GDM1 (cell line): ENCODE measurements at regions not wholly inside any gene's neighbourhood (a gene's known extent, or its start where the extent isn't known, plus 50 kb on each side); places are given as distances from the start of the nearest gene placed in this dataset.
A peak's percentile ranks its signal among the peaks of the same experiment; 100 is the strongest.

Source experiments
- DNase-seq: peaks from one replicate; lab custom pipeline; 2025; lab: John Stamatoyannopoulos, UW

DNA sequence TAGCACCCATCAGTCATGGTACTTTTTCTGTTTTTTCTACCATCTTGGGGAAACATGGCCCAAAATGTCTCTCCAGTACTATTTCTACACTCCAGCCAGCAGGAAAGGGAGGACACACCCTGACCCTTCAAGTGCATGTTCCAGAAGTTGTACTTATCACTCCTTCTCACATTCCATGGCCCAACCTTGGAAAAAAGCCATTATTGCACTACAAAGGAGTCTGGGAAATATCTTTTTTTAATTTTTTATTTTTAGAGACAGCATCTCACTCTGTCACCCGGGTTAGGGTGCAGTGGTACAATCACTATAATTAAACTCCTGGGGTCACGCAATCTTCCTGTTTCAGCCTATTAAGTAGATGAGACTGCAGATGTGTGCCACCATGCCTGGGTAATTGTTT lies 100.0 kb upstream of the PPP2R3A start:
- no peak for DNase-seq

DNA sequence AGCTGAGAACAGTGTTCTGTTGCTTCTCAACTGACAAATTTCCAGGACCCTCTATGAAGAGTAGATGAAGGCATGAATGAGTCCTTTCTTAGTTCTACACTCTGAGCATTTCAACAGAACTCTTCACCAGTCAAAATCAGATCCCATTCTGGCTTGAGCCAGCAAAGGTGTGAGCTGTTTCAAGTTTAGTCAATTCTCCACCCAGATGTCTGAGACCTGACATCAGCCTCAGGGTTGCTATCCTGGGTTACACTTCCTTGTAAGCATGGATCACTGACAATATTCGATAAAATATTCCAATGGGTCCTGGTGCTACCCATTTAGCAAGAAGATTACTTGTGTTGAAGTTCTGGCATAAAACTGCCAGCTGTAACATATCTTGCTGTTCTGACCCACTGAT lies 97.6 kb upstream of the PPP2R3A start:
- no peak for DNase-seq

DNA sequence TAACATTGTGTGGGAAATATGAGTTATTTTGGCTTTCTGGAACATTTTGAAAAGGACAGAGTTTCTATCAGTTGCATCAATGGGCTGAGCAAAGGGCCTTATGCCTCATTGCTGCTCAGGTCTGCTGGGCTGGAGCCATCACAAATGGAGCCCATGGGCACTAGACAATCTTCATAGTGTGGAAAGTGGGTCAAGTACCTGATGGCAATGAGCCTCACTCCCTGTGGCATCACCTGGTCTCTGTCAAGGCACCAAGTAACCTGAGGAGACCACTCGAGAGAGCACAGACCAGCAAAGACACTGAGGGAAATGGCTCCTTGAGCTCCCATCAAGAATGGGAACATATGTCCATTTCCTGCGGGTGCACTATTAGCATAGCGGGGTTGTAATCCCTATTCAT lies 96.7 kb upstream of the PPP2R3A start:
- no peak for DNase-seq

DNA sequence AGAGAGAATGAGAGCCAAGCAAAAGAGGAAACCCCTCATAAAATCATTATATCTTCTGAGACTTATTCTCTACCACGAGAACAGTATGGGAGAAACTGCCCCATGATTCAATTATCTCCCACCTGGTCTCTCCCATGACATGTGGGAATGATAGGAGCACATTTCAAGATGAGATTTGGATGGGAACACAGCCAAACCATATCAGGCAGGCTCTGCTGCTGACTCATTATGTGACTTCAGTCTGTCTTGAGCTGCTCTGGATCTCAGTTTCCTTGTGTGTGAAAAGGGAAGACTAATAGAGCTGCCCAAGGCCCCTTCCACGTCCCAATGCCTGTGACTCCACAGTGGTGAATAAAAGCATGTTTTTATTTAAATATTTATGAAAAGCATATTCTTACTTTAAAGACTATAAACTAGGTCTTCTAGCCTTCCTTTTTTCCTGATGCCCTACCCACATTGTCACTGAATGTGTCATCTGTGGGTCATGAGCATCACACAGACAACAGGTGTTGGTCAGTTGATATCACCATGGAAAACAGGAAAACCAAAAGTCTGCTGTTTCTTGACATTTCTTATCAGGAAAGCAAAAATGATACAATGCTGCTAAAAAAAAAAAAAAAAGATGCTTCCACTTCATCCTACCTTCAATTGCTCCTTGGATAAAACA lies 96.0 kb upstream of the PPP2R3A start:
- no peak for DNase-seq

DNA sequence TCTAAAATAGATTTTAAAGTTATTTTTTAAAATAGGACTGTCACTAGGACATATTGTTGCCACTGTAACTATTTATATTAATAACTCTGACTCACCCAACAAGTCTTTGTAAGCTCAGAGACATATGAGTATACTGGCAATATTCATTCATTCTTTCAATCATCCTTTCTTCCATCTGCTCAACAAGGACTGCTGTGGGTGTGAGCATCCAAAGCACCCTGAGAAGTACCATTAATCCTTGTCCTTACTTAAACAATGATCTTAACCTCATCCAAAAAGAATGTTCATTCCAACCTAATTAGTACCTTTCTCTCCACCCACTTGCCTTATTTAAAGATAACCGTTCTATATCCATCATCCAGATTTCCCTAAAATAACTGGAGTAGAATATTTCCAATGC lies 94.2 kb upstream of the PPP2R3A start:
- DNase-seq = no peak

DNA sequence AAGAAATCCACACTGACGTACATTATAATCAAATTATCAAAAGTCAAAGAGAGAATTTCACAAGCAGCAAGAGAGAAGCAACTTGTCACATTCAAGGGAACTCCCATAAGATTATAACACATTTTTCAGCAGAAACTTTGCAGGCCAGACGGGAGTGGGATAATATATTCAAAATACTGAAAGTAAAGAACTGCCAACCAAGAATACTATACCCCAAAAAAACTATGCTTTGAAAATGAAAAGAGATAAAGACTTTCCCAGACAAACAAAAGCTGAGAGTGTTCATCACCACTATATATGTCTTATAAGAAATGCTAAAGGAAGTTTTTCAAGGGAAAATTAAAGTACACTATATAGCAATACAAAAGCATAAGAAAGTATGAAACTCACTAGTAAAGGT lies 91.5 kb upstream of the PPP2R3A start:
- DNase-seq = no peak

DNA sequence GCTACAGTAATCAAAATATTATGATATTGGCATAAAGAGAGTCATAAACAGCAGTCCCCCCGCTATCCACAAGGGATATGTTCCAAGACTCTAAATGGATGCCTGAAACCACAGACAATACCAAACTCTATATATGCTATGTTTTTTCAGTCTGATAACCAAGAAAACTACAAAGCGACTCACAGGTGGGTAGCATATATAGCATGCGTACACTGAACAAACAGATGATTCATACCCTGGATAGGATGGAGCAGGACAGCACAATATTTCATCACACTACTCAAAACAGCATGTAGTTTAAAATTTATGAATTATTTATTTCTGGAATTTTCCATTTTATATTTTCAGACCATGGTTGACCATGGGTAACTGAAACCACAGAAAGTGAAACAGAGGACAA lies 87.0 kb upstream of the PPP2R3A start:
- DNase-seq = no peak

DNA sequence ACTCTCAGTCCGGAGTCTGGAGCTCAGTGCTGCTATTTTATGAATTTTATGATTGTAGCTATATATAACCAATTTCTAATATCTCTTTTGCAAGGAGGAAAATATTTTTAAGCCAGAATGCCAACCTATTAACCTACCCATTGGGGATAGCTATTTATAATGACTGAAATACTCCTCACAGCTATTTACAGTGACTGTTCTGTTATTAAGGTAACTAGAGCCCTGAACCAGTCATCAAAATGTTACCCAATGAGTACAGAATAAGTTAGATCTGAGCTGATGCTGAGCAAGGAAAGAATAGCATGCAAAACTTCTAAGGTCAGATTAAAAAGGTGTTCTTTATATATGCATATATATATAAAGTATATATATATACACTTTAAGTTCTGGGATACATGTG lies 79.6 kb upstream of the PPP2R3A start:
- DNase-seq = no peak

DNA sequence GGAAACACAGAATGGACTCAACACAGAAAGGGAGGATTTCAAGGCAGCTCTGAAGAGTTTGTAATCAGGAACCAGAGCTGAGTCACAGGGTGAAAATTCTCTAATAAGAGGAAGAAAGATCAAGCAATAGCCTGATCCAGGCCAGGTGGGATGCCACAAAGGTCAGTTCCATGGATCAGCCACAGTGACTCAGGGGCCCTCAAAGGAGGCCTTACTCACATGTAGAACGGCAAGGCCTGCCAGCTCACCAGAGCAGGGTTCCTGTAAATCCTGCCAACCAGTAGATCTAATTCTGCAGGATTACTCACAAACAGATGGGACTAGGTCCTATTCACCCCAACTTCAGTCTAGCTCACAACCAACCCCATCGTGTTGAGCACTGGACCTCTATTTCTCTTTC lies 78.3 kb upstream of the PPP2R3A start:
- DNase-seq = no peak

DNA sequence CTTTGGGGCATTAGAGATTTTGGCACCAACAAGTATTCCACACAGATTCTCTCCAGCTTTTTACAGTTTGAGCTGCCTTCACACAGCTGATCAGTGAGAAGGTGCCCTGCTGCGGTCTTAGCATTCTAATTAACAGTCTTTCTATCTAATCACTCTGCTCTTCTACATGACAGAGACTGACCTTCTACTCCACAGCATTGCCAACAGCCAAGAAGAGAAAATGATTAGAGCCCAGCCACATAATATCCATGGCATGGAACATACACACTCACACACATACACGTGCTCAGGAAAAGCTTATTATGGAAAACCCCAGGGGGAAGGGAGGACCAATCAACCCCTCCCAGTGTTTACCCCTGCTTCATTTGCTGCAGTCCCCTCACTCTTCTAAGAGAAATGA lies 76.1 kb upstream of the PPP2R3A start:
- no peak for DNase-seq

DNA sequence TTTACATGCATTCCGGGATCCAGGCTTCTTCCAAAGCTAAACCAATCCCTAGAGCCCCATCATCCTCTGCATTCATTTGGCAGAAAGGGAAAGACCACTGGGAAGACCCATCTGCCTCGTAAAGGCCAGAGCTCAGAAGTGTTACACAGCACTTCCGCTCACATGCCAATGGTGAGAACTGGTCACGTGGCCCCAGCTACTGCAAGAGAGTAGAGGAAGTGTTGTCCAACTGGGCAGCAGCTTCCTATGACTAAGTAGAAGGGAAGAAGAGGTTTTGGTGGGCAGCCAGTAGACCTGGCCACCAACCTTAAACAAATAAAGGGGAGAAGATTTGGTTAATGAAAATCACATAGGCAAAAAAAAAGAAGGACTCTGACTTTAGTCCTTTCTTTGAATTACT lies 74.4 kb upstream of the PPP2R3A start:
- DNase-seq = no peak

DNA sequence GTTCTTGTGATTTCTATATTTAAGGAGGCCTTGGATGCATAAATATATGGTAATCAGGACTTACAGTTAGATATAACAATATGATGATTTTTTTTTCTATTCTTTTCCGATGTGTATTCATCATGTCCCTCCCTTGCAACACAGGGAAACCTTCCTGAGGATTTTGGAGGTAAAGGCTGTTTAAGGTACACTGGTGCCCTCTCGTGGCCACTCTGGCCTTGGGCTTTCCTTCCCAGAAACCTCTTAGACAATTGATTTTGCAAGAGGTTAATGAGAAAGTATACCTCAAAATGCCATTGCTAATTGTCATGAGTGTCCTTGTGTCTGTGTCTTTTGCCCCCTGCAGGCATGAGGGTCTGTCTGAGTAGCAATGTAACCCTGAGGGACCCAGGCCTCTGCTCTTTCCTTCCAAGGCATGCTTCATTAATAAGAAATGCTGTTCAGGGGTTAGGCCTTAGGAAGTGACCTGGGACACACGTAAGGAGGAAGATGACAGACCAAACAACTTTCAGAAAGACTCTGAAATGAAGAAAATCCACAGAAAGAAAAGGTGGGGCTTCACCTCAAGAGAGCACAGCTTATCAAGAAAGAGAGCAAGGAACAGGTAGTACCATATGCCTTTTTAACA lies 70.3 kb upstream of the PPP2R3A start:
- peak; percentile 31 for DNase-seq

DNA sequence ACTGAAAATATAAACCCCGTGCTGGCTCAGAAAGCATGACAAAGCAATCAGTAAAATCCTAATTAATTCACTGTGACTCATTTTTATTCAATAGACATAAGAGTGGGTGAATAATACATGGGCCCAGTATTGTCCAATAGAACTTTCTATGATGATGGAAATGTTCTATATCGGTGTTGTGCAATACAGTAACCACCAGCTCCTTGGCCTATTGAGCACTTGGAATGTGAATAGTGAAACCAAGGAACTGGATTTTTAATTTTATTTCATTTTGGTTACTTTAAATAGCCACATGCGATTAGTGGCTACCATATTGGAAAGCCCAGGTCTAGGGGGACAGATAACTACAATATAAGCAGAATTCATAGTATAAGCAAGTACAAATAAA lies 69.8 kb upstream of the PPP2R3A start:
- no peak for DNase-seq

DNA sequence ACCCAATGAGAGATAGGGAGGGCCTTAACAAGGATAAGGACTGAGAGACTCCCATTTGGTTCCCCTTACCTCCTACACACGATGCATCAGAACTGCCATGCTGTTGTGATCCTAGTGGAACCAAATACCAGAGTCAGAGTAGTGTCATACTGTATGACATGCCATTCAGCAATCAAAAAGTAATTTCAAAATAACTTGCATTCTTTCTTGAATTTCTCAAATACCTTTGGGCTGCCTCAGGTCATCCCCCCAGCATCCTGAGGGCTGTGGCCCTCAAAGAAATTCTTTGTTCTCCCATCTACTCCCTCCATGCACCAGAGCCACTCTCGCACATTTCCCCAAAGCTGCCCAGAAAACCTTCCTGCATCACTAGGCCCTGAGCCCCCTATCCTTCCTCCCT lies 68.9 kb upstream of the PPP2R3A start:
- no peak for DNase-seq

DNA sequence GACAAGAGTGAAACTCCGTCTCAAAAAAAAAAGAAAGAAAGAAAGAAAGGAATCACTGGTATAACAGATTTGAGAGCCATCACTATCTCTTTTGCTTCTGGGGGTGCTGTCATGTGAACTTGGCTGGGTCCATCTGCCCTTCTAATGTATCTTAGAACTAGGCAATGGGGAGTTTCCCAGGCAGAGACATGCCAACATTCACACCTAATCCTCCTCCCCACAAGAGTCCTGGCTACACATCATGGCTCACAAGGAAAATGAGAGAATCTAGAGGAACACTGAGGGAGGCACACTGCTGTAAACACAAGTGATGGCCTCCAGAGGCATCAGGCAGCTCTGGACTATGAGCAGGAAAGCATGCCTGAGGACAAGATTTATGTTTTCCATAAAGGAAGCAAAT lies 67.8 kb upstream of the PPP2R3A start:
- no peak for DNase-seq

DNA sequence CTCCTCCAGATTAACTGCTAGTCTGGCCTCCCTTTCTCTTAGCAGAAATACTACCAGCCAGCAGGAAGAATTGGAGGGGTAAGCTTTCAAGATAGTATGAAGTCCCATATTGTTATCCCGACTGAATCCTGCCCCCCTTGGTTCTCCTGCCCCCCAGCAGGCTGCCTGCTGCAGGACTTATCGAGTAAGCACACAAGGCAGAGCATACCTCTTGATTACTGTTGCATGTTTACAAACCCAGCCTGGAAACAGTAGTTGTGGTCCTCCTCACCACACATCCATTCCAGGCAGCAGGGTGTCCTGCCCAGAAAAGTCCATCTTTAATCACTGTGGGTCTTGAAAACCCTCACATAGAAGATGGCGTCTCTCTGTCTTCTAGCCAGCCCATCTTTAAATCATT lies 66.8 kb upstream of the PPP2R3A start:
- DNase-seq = no peak

DNA sequence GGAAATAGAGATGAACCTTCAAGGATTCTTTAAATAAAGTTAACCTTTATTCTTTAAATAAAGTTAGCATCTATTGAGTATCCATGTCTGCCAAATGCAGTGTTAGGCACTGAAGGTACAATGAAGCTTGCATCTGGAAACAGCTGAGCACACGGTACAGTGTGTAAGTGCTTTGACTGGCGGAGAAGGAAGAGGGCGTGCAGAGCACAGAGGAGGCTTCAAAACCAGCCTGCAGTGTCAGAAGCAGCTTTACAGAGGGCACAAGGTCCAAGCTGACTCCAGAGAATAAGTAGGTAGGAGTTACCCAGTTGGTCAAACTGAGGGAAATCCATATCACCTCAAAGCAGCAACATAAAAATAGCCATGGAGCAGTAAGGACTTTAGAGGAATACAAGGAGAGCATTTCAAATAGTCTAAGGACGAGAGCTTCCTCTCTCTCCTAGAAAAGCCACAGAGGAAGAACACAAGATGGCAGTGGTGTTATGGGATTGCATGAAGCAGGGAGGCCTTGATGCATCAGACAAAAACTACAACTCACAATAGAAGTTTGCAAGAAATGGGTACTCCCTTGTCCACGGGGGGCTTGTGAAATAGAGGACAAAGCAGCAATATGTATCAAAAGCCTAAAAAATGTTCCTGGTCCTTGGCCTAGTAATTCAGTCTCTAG lies 60.3 kb upstream of the PPP2R3A start:
- DNase-seq = no peak

DNA sequence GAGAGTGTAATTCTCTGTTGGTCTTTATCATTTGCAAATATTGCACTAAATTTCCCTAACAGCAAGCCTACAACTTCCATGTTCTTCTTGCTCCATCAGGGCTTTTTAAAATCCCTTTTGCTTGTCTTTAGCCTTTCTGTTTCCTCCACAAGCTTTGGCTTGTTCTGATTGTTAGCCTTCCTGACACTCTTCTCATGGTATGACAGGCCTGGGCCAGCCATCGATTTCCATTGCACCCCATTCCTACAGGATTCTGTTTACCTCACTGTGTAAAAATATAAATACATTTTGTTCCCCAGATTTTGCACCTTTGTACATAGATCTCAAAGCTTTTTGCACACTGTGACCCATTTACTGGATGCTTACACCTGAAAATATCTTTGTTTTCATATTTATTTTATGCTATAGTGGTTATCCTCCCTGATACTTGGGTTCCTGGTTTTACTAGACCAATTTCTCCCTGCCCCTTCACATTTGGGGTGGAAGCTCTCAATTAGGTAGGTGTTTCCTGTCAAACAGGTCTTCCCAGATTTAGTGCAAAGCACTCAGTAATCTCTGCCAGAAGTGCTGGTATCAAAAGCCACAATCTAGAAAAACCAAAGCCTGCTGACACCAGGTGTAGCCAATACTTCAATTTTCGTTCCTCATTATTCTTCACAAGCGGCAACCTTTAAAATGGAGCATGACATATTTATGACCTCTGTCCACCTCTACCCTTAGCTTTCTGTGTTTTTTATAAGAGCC lies 57.9 kb upstream of the PPP2R3A start:
- no peak for DNase-seq

DNA sequence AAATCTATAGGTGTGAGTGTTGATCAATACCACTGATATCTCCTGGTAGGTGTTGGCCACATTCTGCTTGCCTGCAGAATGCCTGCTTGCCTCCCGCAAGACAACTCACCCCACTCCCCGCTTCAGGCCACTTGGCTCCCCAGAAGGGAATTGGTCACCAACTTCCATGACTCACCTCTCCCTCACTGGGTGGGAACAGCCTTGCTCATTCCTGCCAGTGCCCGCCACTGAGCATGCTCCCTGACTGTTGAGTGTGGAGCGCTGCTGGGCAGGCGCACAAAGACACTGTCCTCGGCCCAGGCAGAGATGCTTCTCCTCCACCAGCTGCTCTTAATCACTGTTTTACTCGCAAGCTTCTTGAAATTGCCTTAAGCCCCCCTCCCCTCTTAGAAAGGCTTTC lies 57.3 kb upstream of the PPP2R3A start:
- DNase-seq = no peak

DNA sequence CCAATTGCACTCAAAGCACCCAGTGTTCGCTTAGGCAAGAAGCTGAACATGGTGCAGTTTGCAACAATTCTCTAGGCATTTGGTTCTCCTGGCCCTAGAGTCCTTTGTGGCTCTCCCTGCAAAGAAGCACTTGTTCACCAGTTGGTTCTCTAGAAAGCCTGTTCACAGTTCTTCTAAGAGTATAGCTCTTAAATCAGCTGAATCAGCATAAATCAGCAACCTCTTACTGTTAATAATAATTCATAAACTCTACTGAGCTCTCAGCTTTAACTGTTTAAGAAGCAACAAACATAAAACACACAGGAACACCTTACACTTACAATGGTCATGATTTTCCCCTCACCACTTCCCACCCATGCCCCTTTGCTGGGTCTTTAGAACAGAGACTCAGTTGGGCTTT lies 56.8 kb upstream of the PPP2R3A start:
- no peak for DNase-seq

DNA sequence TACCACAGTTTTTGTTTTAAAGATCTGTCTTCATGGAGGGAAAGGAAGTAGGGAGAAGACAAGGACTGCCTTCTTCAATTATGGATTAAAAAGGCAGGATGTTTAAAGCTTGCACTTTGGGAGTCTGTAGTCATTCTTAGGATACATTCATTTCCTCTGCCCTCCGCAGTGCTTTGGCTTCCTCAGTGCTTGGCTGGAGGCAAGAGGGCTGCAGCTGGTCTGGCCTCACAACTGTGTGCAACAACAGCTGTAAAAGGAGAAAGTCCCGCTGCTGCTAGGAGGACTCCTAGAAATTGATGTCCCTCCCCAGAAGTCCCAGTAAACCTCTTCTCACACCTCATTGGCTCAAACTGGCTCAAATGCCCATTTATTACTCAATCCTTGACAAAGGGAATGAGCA lies 54.4 kb upstream of the PPP2R3A start:
- no peak for DNase-seq

DNA sequence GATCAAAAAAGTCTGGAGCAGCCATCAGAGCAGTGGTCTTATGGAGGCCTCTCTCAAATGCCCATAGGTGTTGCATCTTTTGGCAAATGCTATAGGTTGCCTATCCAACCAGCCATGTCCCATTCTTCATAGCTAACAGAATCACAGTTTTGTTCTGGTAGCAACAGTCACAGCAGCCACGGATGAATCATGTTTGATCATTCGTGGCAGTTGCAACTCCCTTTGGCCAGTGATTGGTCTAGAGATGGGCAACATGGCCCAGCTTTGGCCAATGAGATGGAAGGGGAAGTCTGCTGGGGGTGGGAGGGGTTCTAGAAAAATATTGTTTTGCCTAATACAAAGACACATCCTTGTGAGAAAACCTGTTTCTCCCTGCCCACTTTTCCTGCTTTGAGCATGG lies 50.3 kb upstream of the PPP2R3A start:
- DNase-seq = no peak
